Nephron progenitor cell (in vitro differentiated cells): ENCODE measurements at regions not wholly inside any gene's neighbourhood (a gene's known extent, or its start where the extent isn't known, plus 50 kb on each side); places are given as distances from the start of the nearest gene placed in this dataset.

Source experiments
- DNase-seq: peaks from one replicate; pipeline ENCODE4 v3.0.0; 2021
- H3K27ac Mint-ChIP-seq: 2 replicates; pipeline ENCODE4 v1.8.0; 2021; ENCODE audit warnings: mild to moderate bottlenecking, moderate library complexity, mixed read lengths
- H3K27me3 Mint-ChIP-seq: 2 replicates; pipeline ENCODE4 v1.8.0; 2021; ENCODE audit warnings: mild to moderate bottlenecking, low read depth, mixed read lengths; ENCODE audit not compliant: poor library complexity
- H3K36me3 Mint-ChIP-seq: 2 replicates; pipeline ENCODE4 v1.8.0; 2021; ENCODE audit warnings: low read depth, mixed read lengths
- H3K4me1 Mint-ChIP-seq: 2 replicates; pipeline ENCODE4 v1.8.0; 2021; ENCODE audit warnings: mixed read lengths
- H3K4me3 Mint-ChIP-seq: 2 replicates; pipeline ENCODE4 v1.8.0; 2021; ENCODE audit warnings: mild to moderate bottlenecking, moderate library complexity, mixed read lengths
- H3K9me3 Mint-ChIP-seq: 2 replicates; pipeline ENCODE4 v1.8.0; 2021; ENCODE audit warnings: mild to moderate bottlenecking, moderate library complexity, mixed read lengths
- CTCF ChIP-seq: fragments of 200-600 bp; sonication (generic); IDR thresholded peaks from 2 replicates; pipeline ENCODE4 v1.5.0; 2021; ENCODE audit warnings: antibody characterized with exemption

DNA sequence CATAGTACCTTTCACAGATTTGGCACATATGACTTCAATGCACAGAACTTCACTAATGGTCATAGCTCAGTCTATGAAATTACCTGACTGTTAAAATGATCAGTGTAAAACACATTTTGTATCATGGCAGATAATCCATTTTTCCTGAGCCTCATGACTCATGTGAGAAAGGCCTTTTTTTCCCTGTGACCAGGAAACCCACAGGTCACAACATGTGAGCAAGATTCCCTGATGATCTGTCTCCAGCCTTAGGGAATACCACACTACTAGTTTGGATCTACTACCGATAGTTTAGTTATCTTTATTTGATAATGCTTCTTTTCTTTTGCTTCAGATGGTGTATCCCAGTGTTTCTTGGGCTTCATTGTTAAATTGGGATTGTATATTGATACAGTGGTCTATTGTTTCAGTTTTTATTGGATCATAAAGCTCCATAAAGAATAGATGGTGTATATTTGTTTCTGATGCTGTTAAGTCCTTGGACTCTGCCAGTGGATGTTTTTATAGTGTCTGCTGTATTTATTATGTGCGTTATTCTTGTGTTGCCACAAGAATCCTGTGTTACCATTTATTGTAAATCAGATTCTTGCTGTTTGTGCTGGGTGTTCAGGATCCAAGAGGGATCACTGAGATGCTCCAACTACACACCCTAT lies 248.7 kb upstream of the PELI2 start:
- Mint-ChIP-seq H3K27ac (no peak overlapping the region), H3K4me1 (no peaks in the 10 kb centered on the region), H3K36me3 (peaks cover 2% of the 10 kb centered on the region), H3K27me3 (peaks cover 8% of the 10 kb centered on the region), H3K4me3 (no peak overlapping the region), H3K9me3 (peaks cover 12% of the 10 kb centered on the region)
- TF ChIP-seq CTCF, result no peak
- DNase-seq, result no peak

DNA sequence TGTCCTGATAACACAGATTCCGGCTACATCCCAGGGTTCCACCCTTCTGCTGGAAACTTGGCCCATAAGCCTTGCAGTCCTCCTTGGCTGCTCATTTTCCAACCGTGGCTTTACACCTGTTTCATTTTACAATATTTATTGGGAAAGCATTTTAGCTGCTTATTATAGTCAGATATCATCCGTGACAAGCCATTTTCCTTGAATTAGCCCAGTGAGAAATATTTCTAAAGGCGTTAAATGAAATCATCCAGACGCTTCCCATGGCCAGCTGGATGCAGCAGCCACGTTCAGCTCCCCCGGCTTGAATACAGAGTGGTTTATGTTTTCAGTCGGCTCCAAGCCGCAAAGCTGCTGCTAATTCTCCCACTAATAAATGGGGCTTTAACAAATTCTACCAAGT lies 245.0 kb upstream of the PELI2 start:
- H3K27me3 Mint-ChIP-seq, result peaks cover 4% of the 10 kb centered on the region
- no peaks in the 10 kb centered on the region for H3K4me1 Mint-ChIP-seq
- DNase-seq, result no peak
- H3K4me3 Mint-ChIP-seq, result no peak overlapping the region
- H3K36me3 Mint-ChIP-seq, result no peaks in the 10 kb centered on the region
- no peak for TF ChIP-seq CTCF
- no peak overlapping the region for H3K27ac Mint-ChIP-seq
- H3K9me3 Mint-ChIP-seq, result no peaks in the 10 kb centered on the region

DNA sequence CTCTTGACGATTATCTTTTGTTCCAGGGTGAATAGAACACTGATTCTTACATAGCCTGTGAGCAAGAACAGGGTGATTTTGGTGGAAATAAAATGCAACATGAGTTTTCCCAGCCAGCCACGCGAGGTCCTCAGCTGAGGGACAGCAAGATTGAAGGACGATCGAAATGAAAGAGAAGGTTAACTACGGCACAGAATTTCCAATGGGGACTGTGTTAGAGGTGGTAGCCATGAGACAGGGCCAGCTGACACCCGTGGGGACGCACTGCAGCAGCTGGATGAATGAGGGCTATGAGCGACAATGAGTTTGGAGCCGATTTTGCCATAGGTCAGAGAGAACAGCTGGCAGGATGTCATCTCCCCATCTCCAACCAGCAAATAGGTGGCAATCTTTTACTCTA lies 243.4 kb upstream of the PELI2 start:
- Mint-ChIP-seq H3K27ac (no peak overlapping the region), H3K9me3 (no peaks in the 10 kb centered on the region), H3K4me3 (no peak overlapping the region), H3K4me1 (no peaks in the 10 kb centered on the region), H3K27me3 (peaks cover 4% of the 10 kb centered on the region), H3K36me3 (no peaks in the 10 kb centered on the region)
- no peak for DNase-seq
- TF ChIP-seq CTCF, result no peak

- no peaks in the 10 kb centered on the region for H3K36me3 Mint-ChIP-seq
- no peak overlapping the region for H3K27ac Mint-ChIP-seq
- H3K4me1 Mint-ChIP-seq, result no peaks in the 10 kb centered on the region
- no peak for DNase-seq
- H3K9me3 Mint-ChIP-seq, result no peaks in the 10 kb centered on the region
- TF ChIP-seq CTCF, result no peak
- H3K4me3 Mint-ChIP-seq, result no peak overlapping the region
- peaks cover 4% of the 10 kb centered on the region for H3K27me3 Mint-ChIP-seq
Observed at GRCh38 chr14:55877942-55878341, 240.3 kb upstream of the PELI2 start.

GRCh38 chr14:55881577-55882241 lies 236.5 kb upstream of the PELI2 start:
- Mint-ChIP-seq H3K9me3 (no peaks in the 10 kb centered on the region), H3K36me3 (no peaks in the 10 kb centered on the region), H3K27me3 (peaks cover 4% of the 10 kb centered on the region), H3K4me3 (no peak overlapping the region), H3K4me1 (no peaks in the 10 kb centered on the region), H3K27ac (no peak overlapping the region)
- no peak for DNase-seq
- no peak for TF ChIP-seq CTCF

- no peaks in the 10 kb centered on the region for H3K9me3 Mint-ChIP-seq
Observed at GRCh38 chr14:55884819-55885218, 233.4 kb upstream of the PELI2 start.

More at GRCh38 chr14:55884819-55885218, 233.4 kb upstream of the PELI2 start:
- peaks cover 6% of the 10 kb centered on the region for H3K27me3 Mint-ChIP-seq
- no peak overlapping the region for H3K4me3 Mint-ChIP-seq
- H3K4me1 Mint-ChIP-seq, result no peaks in the 10 kb centered on the region
- no peak for DNase-seq
- no peak for TF ChIP-seq CTCF
- H3K27ac Mint-ChIP-seq, result no peak overlapping the region
- H3K36me3 Mint-ChIP-seq, result no peaks in the 10 kb centered on the region
